ENCODE measurements at regions not wholly inside any gene's neighbourhood (a gene's known extent, or its start where the extent isn't known, plus 50 kb on each side); places are given as distances from the start of the nearest gene placed in this dataset.

DNA sequence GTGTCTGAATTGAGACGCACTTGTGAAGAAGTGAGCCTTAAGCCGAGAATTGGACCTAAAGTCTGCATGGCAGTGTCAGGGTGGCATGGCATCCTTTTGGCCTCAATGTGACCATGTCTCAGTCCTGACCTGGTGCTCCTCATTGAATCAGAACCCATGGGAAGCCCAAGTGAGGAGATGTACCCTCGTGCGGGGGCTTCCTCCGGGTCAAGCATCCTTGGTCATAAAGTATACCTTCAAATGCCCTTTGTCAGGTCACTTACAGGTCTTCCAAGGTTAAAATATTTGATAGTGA, 202.2 kb downstream of the GADD45G start (continued):
- TF ChIP-seq RNF2 (IDR thresholded peaks at IDR 0.05; ENCODE audit: borderline replicate concordance, low read depth, low read length, missing control alignments, poor library complexity, severe bottlenecking) = no peak
- TF ChIP-seq BCL11A (IDR thresholded peaks at IDR 0.05; ENCODE audit: low read depth in 2 of 2, low read length in 2 of 2) = no peak
- no peak for TF ChIP-seq HDAC2 (IDR thresholded peaks at IDR 0.05; ENCODE audit: borderline replicate concordance in 1 of 2, low read depth in 2 of 2, low read length in 2 of 2)

Data from H1 (cell line).